HEK293 (cell line): ENCODE measurements at regions not wholly inside any gene's neighbourhood (a gene's known extent, or its start where the extent isn't known, plus 50 kb on each side); places are given as distances from the start of the nearest gene placed in this dataset.

ENCODE experiments used
- CTCF ChIA-PET: fragments of 350-600 bp; formaldehyde crosslinking; extraction: SDS; loops from one replicate; lab custom pipeline; 2021; ENCODE audit warnings: antibody characterized with exemption; lab: Yijun Ruan, JAX
- POLR2A ChIA-PET: fragments of 300-600 bp; formaldehyde crosslinking; extraction: SDS; loops from one replicate; lab custom pipeline; 2020; ENCODE audit warnings: antibody characterized with exemption, inconsistent platforms; lab: Yijun Ruan, JAX
- H3K27ac ChIP-seq: fragments of 200-500 bp; sonication (Bioruptor generic); 2 replicates; pipeline ENCODE4 v1.5.1; 2014; ENCODE audit warnings: low read depth, low read length, control low read depth, inconsistent platforms; ENCODE audit errors: extremely low read depth
- H3K36me3 ChIP-seq, 2 experiments: fragments of 200-500 bp in 1 of 2; sonication (Bioruptor generic) in 1 of 2; 1 replicate in 1 of 2; 2 replicates in 1 of 2; pipeline ENCODE4 v1.5.1; 2014 to 2017; ENCODE audit warnings: inconsistent platforms in 2 of 2, low read length in 2 of 2; ENCODE audit not compliant: control insufficient read depth in 2 of 2, insufficient read depth in 1 of 2
- H3K4me1 ChIP-seq: fragments of 200-500 bp; sonication (Bioruptor generic); 2 replicates; pipeline ENCODE4 v1.5.1; 2014; ENCODE audit warnings: mild to moderate bottlenecking, low read length, inconsistent platforms; ENCODE audit not compliant: control insufficient read depth, insufficient read depth
- H3K4me3 ChIP-seq: 2 replicates; pipeline ENCODE4 v1.5.1; 2011; ENCODE audit warnings: low read depth, mild to moderate bottlenecking, control low read depth, low read length, moderate library complexity
- H3K9me3 ChIP-seq: fragments of 200-500 bp; sonication (Bioruptor generic); 2 replicates; pipeline ENCODE4 v1.5.1; 2014; ENCODE audit warnings: low read depth, low read length, inconsistent platforms; ENCODE audit not compliant: control insufficient read depth, insufficient read depth
- BCL11A ChIP-seq: fragments of 450-650 bp; formaldehyde crosslinking; IDR thresholded peaks from 2 replicates; pipeline ENCODE4 v1.5.1; 2016; ENCODE audit warnings: low read depth, missing biosample characterization, missing genetic modification characterization
- BCL6B ChIP-seq: fragments of 450-650 bp; formaldehyde crosslinking; IDR thresholded peaks from 2 replicates; pipeline ENCODE4 v1.5.1; 2017; ENCODE audit warnings: missing biosample characterization, missing genetic modification characterization
- GFI1B ChIP-seq: fragments of 450-650 bp; formaldehyde crosslinking; IDR thresholded peaks from 2 replicates; pipeline ENCODE4 v1.5.1; 2016; ENCODE audit warnings: missing biosample characterization, missing genetic modification characterization
- IKZF3 ChIP-seq: fragments of 450-650 bp; IDR thresholded peaks from 2 replicates; pipeline ENCODE4 v1.5.0; 2018; ENCODE audit warnings: missing biosample characterization, mild to moderate bottlenecking, missing genetic modification characterization, moderate library complexity
- REST ChIP-seq: fragments of 450-650 bp; formaldehyde crosslinking; IDR thresholded peaks from 2 replicates; pipeline ENCODE4 v1.5.1; 2016; ENCODE audit warnings: missing biosample characterization, missing genetic modification characterization
- TSHZ1 ChIP-seq: fragments of 450-650 bp; formaldehyde crosslinking; IDR thresholded peaks from 2 replicates; pipeline ENCODE4 v1.5.1; 2016; ENCODE audit warnings: missing biosample characterization, missing genetic modification characterization, borderline replicate concordance
- ZBTB11 ChIP-seq: fragments of 450-650 bp; formaldehyde crosslinking; conservative IDR thresholded peaks from 2 replicates; pipeline ENCODE4 v1.5.1; 2016; ENCODE audit warnings: low read depth, missing biosample characterization, missing genetic modification characterization
- ZBTB21 ChIP-seq: fragments of 450-650 bp; formaldehyde crosslinking; IDR thresholded peaks from 2 replicates; pipeline ENCODE4 v1.5.1; 2017; ENCODE audit warnings: missing biosample characterization, missing genetic modification characterization
- ZBTB49 ChIP-seq: fragments of 450-650 bp; formaldehyde crosslinking; IDR thresholded peaks from 2 replicates; pipeline ENCODE4 v1.5.1; 2016; ENCODE audit warnings: missing biosample characterization, missing genetic modification characterization, low read depth
- ZFP3 ChIP-seq: fragments of 450-650 bp; formaldehyde crosslinking; IDR thresholded peaks from 2 replicates; pipeline ENCODE4 v1.5.1; 2016; ENCODE audit warnings: low read depth, missing biosample characterization, missing genetic modification characterization
- ZNF133 ChIP-seq: fragments of 450-650 bp; formaldehyde crosslinking; IDR thresholded peaks from 2 replicates; pipeline ENCODE4 v1.5.1; 2016; ENCODE audit warnings: missing biosample characterization, missing genetic modification characterization
- ZNF211 ChIP-seq: fragments of 450-650 bp; formaldehyde crosslinking; IDR thresholded peaks from 2 replicates; pipeline ENCODE4 v1.5.1; 2016; ENCODE audit warnings: low read depth, missing biosample characterization, missing genetic modification characterization
- ZNF214 ChIP-seq: fragments of 450-650 bp; formaldehyde crosslinking; IDR thresholded peaks from 2 replicates; pipeline ENCODE4 v1.5.1; 2017; ENCODE audit warnings: missing biosample characterization, mild to moderate bottlenecking, missing genetic modification characterization, borderline replicate concordance
- ZNF23 ChIP-seq: fragments of 450-650 bp; formaldehyde crosslinking; IDR thresholded peaks from 2 replicates; pipeline ENCODE4 v1.5.1; 2016; ENCODE audit warnings: missing biosample characterization, missing genetic modification characterization, borderline replicate concordance
- ZNF324 ChIP-seq: fragments of 450-650 bp; formaldehyde crosslinking; IDR thresholded peaks from 2 replicates; pipeline ENCODE4 v1.5.1; 2016; ENCODE audit warnings: missing biosample characterization, missing genetic modification characterization
- ZNF354C ChIP-seq: fragments of 450-650 bp; formaldehyde crosslinking; IDR thresholded peaks from 2 replicates; pipeline ENCODE4 v1.5.1; 2016; ENCODE audit warnings: missing biosample characterization, missing genetic modification characterization, low read depth, borderline replicate concordance
- ZNF473 ChIP-seq: fragments of 450-650 bp; formaldehyde crosslinking; IDR thresholded peaks from 2 replicates; pipeline ENCODE4 v1.5.1; 2017; ENCODE audit warnings: missing biosample characterization, missing genetic modification characterization
- ZNF514 ChIP-seq: fragments of 450-650 bp; formaldehyde crosslinking; IDR thresholded peaks from 2 replicates; pipeline ENCODE4 v1.5.1; 2016; ENCODE audit warnings: missing biosample characterization, missing genetic modification characterization
- ZNF529 ChIP-seq: fragments of 450-650 bp; formaldehyde crosslinking; IDR thresholded peaks from 2 replicates; pipeline ENCODE4 v1.5.1; 2017; ENCODE audit warnings: missing genetic modification characterization, missing biosample characterization; ENCODE audit not compliant: insufficient replicate concordance
- ZNF530 ChIP-seq: fragments of 450-650 bp; formaldehyde crosslinking; IDR thresholded peaks from 2 replicates; pipeline ENCODE4 v1.5.1; 2016; ENCODE audit warnings: low read depth, missing biosample characterization, missing genetic modification characterization
- ZNF580 ChIP-seq: fragments of 450-650 bp; formaldehyde crosslinking; IDR thresholded peaks from 2 replicates; pipeline ENCODE4 v1.5.1; 2016; ENCODE audit warnings: missing biosample characterization, missing genetic modification characterization
- ZSCAN23 ChIP-seq: fragments of 450-650 bp; formaldehyde crosslinking; IDR thresholded peaks from 2 replicates; pipeline ENCODE4 v1.5.1; 2016; ENCODE audit warnings: missing biosample characterization, missing genetic modification characterization

- no peak for TF ChIP-seq BCL6B (tag by site-specific recombination)
- TF ChIP-seq ZNF324 (tag by site-specific recombination) = no peak
- TF ChIP-seq, all 188 proteins: peak for 0
These were observed 133.9 kb downstream of the SPTSSA start (continued) for GRCh38 chr14:34328178-34328577.

GRCh38 chr14:34325493-34325892, 136.5 kb downstream of the SPTSSA start:
- POLR2A ChIA-PET = no interaction called here
- CTCF ChIA-PET = interaction anchor here (0.6 to 3.8 kb wide), 7 partner anchors 17 to 1601 kb away, joined by 3 to 41 read pairs (median 4); no protein-coding TSS in a partner anchor
- H3K9me3 ChIP-seq = no peaks in the 10 kb centered on the region
- no peaks in the 10 kb centered on the region for H3K36me3 ChIP-seq
- no peak for TF ChIP-seq ZBTB11 (tag by site-specific recombination)
- TF ChIP-seq GFI1B (tag by site-specific recombination) = no peak
- TF ChIP-seq ZNF529 = no peak
- no peak for TF ChIP-seq ZNF214 (tag by site-specific recombination)
- no peak for TF ChIP-seq ZNF354C (tag by site-specific recombination)
- TF ChIP-seq ZBTB21 (tag by site-specific recombination) = no peak
- no peak for TF ChIP-seq ZNF133
- TF ChIP-seq ZNF530 = no peak
- TF ChIP-seq ZNF23 = no peak
- no peak for TF ChIP-seq BCL11A
- TF ChIP-seq IKZF3 (tag by site-specific recombination) = no peak
- TF ChIP-seq ZNF473 (tag by site-specific recombination) = no peak
- no peak for TF ChIP-seq ZSCAN23 (tag by site-specific recombination)
- no peak for TF ChIP-seq ZNF514 (tag by site-specific recombination)
- no peak for TF ChIP-seq ZNF580 (tag by site-specific recombination)
- TF ChIP-seq ZBTB49 (tag by site-specific recombination) = no peak
- no peak for TF ChIP-seq ZNF211 (tag by site-specific recombination)
- TF ChIP-seq ZFP3 (tag by site-specific recombination) = no peak
- TF ChIP-seq REST (tag by site-specific recombination) = no peak
- TF ChIP-seq TSHZ1 (tag by site-specific recombination) = no peak
- no peak overlapping the region for H3K27ac ChIP-seq
- H3K4me1 ChIP-seq = no peaks in the 10 kb centered on the region
- no peak overlapping the region for H3K4me3 ChIP-seq
